Gastrocnemius medialis (tissue), 4 donors: ENCODE measurements at regions not wholly inside any gene's neighbourhood (a gene's known extent, or its start where the extent isn't known, plus 50 kb on each side); places are given as distances from the start of the nearest gene placed in this dataset.

Source experiments
- ATAC-seq, 2 donors: fragments of 150-250 bp; one replicate each; pipeline ENCODE4 v1.9.1; 2016
- DNase-seq, 2 donors: peaks; one replicate each; pipeline ENCODE4 v3.0.0-alpha.2; 2019
- H3K27ac ChIP-seq, 4 donors: fragments of 200-600 bp; sonication (generic); 1 replicate in 1 of 4; 2 replicates in 3 of 4; pipeline ENCODE4 v1.5.1; 2016 to 2018; ENCODE audit warnings: mild to moderate bottlenecking in 2 of 4, moderate library complexity in 1 of 4
- H3K27me3 ChIP-seq, 3 donors: fragments of 200-600 bp; sonication (generic) in 2 of 3; 1 replicate in 1 of 3; 2 replicates in 2 of 3; pipeline versions ENCODE4 v1.5.1 to v1.6.0; 2016 to 2019; ENCODE audit warnings: mild to moderate bottlenecking in 1 of 3, moderate library complexity in 1 of 3
- H3K36me3 ChIP-seq, 2 donors: fragments of 200-600 bp; sonication (generic) in 1 of 2; one replicate each; pipeline ENCODE4 v1.5.1; 2017 to 2018
- H3K4me1 ChIP-seq, 2 donors: fragments of 200-600 bp; sonication (generic) in 1 of 2; one replicate each; pipeline ENCODE4 v1.5.1; 2016 to 2017; ENCODE audit warnings: mild to moderate bottlenecking in 2 of 2
- H3K4me3 ChIP-seq, 4 donors: fragments of 200-600 bp; sonication (generic) in 3 of 4; 1 replicate in 1 of 4; 2 replicates in 3 of 4; pipeline ENCODE4 v1.5.1; 2016 to 2019; ENCODE audit warnings: mild to moderate bottlenecking in 2 of 4
- H3K9me3 ChIP-seq, 3 donors: fragments of 200-600 bp; sonication (generic) in 2 of 3; 1 replicate in 1 of 3; 2 replicates in 2 of 3; pipeline ENCODE4 v1.5.1; 2016 to 2019
- CTCF ChIP-seq, 5 experiments: fragments of 450-650 bp in 3 of 5; fragments of 200-600 bp in 2 of 5; sonication (generic) in 2 of 5; IDR thresholded peaks in 4 of 5; conservative IDR thresholded peaks in 1 of 5; 1 replicate in 4 of 5; 2 replicates in 1 of 5; pipeline ENCODE4 v1.5.1; 2016 to 2019; ENCODE audit warnings: antibody characterized with exemption in 5 of 5, mild to moderate bottlenecking in 3 of 5, moderate library complexity in 3 of 5
- POLR2A ChIP-seq, 2 donors: fragments of 450-650 bp; IDR thresholded peaks; one replicate each; pipeline ENCODE4 v1.6.1; 2017; ENCODE audit warnings: antibody characterized with exemption in 2 of 2, mild to moderate bottlenecking in 2 of 2, moderate library complexity in 2 of 2
- in situ Hi-C, 4 donors: fragments of 200-750 bp; cut with MboI; loops; one replicate each; pipeline versions ENCODE4 v1.15.0 to v1.8.0; 2017; ENCODE audit warnings: low sequenced_read_pairs in 4 of 4
- intact Hi-C: fragments of 100-400 bp; cut with DNase I; formaldehyde crosslinking; loops from one replicate; pipeline ENCODE4 v1.15.1; 2023; ENCODE audit warnings: low total_unique reads

- H3K4me3 ChIP-seq: no peak overlapping the region
- H3K4me1 ChIP-seq: no peaks in the 10 kb centered on the region
- TF ChIP-seq POLR2A (IDR thresholded peaks at IDR 0.05): no peak
- TF ChIP-seq CTCF (IDR thresholded peaks at IDR 0.05 in 4 of 5, conservative IDR thresholded peaks at IDR 0.05 in 1 of 5): no peak
- no peak for DNase-seq
- intact Hi-C loops: no loop called here
- H3K9me3 ChIP-seq: no peaks in the 10 kb centered on the region
- no peak overlapping the region for H3K27ac ChIP-seq
- ATAC-seq: no peak
- H3K27me3 ChIP-seq: no peaks in the 10 kb centered on the region
- in situ Hi-C loops: no loop called here
- no peaks in the 10 kb centered on the region for H3K36me3 ChIP-seq
Measured at GRCh38 chr7:84908196-84908793, 278.6 kb downstream of the SEMA3D start.

GRCh38 chr7:84906889-84907288 is 280.0 kb downstream of the SEMA3D start:
- intact Hi-C loops (no loop called here), in situ Hi-C loops (no loop called here)
- no peaks in the 10 kb centered on the region for H3K4me1 ChIP-seq
- H3K9me3 ChIP-seq: no peaks in the 10 kb centered on the region
- ATAC-seq (no peak), DNase-seq (no peak)
- H3K27me3 ChIP-seq: no peaks in the 10 kb centered on the region
- no peak overlapping the region for H3K27ac ChIP-seq
- TF ChIP-seq POLR2A (IDR thresholded peaks at IDR 0.05) (no peak), CTCF (IDR thresholded peaks at IDR 0.05 in 4 of 5, conservative IDR thresholded peaks at IDR 0.05 in 1 of 5) (no peak)
- H3K36me3 ChIP-seq: no peaks in the 10 kb centered on the region
- no peak overlapping the region for H3K4me3 ChIP-seq

GRCh38 chr7:84904561-84904960 is 282.3 kb downstream of the SEMA3D start:
- ATAC-seq (no peak), DNase-seq (no peak)
- Histone ChIP-seq H3K36me3 (no peaks in the 10 kb centered on the region), H3K4me3 (no peak overlapping the region), H3K27me3 (no peaks in the 10 kb centered on the region), H3K27ac (no peak overlapping the region), H3K4me1 (no peaks in the 10 kb centered on the region), H3K9me3 (no peaks in the 10 kb centered on the region)
- in situ Hi-C loops: no loop called here
- TF ChIP-seq CTCF (IDR thresholded peaks at IDR 0.05 in 4 of 5, conservative IDR thresholded peaks at IDR 0.05 in 1 of 5) (no peak), POLR2A (IDR thresholded peaks at IDR 0.05) (no peak)
- intact Hi-C loops: no loop called here

- H3K9me3 ChIP-seq: no peaks in the 10 kb centered on the region
- ATAC-seq: no peak
- in situ Hi-C loops (no loop called here), intact Hi-C loops (no loop called here)
- no peaks in the 10 kb centered on the region for H3K27me3 ChIP-seq
- H3K36me3 ChIP-seq: no peaks in the 10 kb centered on the region
- DNase-seq: no peak
- H3K27ac ChIP-seq: no peak overlapping the region
- no peaks in the 10 kb centered on the region for H3K4me1 ChIP-seq
- TF ChIP-seq POLR2A (IDR thresholded peaks at IDR 0.05) (no peak), CTCF (IDR thresholded peaks at IDR 0.05 in 4 of 5, conservative IDR thresholded peaks at IDR 0.05 in 1 of 5) (no peak)
- no peak overlapping the region for H3K4me3 ChIP-seq
Measured at GRCh38 chr7:84901366-84901765, 285.5 kb downstream of the SEMA3D start.

- intact Hi-C loops: no loop called here
- Histone ChIP-seq H3K4me1 (no peaks in the 10 kb centered on the region), H3K27ac (no peak overlapping the region), H3K36me3 (no peaks in the 10 kb centered on the region), H3K4me3 (no peak overlapping the region), H3K27me3 (no peaks in the 10 kb centered on the region), H3K9me3 (no peaks in the 10 kb centered on the region)
- in situ Hi-C loops: no loop called here
- ATAC-seq (no peak), DNase-seq (no peak)
- TF ChIP-seq CTCF (IDR thresholded peaks at IDR 0.05 in 4 of 5, conservative IDR thresholded peaks at IDR 0.05 in 1 of 5) (no peak), POLR2A (IDR thresholded peaks at IDR 0.05) (no peak)
Measured at GRCh38 chr7:84900215-84900614, 286.6 kb downstream of the SEMA3D start.
